GM12872 (cell line): ENCODE measurements at regions not wholly inside any gene's neighbourhood (a gene's known extent, or its start where the extent isn't known, plus 50 kb on each side); places are given as distances from the start of the nearest gene placed in this dataset.

ENCODE experiments used
- TF ChIP-seq, protein P1 (sequence below): IDR thresholded peaks from 3 replicates; pipeline ENCODE4 v1.5.1; 2011; ENCODE audit warnings: low read depth, mild to moderate bottlenecking, low read length, moderate library complexity; ENCODE audit not compliant: insufficient read depth

DNA sequence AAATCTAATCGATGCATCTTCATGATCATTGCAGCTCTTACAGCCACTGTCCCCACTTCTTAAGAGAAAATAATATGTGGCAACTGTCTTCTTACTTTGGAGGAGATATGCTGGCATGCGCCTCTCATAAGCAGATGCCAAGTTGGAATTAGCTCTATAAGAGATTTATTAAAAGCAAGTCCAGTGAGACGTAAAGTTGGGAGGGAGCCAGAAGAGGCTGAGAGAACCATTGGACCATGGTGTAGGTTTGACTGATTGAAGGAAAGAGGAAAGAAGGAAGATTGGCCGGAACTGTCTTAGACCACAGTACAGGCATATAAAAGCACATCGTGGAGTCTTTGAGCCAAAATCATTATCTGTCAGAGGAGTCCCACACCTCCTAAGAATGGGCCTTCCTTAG lies 265.7 kb upstream of the ZC3H15 start:
- TF ChIP-seq, protein P1, sequence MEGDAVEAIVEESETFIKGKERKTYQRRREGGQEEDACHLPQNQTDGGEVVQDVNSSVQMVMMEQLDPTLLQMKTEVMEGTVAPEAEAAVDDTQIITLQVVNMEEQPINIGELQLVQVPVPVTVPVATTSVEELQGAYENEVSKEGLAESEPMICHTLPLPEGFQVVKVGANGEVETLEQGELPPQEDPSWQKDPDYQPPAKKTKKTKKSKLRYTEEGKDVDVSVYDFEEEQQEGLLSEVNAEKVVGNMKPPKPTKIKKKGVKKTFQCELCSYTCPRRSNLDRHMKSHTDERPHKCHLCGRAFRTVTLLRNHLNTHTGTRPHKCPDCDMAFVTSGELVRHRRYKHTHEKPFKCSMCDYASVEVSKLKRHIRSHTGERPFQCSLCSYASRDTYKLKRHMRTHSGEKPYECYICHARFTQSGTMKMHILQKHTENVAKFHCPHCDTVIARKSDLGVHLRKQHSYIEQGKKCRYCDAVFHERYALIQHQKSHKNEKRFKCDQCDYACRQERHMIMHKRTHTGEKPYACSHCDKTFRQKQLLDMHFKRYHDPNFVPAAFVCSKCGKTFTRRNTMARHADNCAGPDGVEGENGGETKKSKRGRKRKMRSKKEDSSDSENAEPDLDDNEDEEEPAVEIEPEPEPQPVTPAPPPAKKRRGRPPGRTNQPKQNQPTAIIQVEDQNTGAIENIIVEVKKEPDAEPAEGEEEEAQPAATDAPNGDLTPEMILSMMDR = no peak

DNA sequence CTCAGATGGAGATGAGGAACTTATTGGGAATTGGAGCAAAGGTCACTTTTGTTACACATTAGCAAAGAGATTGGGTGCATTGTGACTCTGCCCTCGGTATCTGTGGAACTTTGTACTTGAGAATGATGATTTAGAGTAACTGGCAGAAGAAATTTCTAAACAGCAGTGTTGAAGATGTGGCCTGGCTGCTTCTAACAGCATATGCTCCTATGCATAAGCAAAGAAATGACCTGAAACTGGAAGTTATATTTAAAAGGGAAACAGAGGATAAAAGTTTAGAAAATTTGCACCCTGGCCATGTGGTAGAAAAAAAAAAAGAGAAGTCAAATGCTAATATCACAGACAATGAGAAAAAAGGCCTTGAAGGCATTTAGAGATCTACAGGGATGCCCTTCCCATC lies 256.8 kb upstream of the ZC3H15 start:
- TF ChIP-seq, protein P1 = no peak

DNA sequence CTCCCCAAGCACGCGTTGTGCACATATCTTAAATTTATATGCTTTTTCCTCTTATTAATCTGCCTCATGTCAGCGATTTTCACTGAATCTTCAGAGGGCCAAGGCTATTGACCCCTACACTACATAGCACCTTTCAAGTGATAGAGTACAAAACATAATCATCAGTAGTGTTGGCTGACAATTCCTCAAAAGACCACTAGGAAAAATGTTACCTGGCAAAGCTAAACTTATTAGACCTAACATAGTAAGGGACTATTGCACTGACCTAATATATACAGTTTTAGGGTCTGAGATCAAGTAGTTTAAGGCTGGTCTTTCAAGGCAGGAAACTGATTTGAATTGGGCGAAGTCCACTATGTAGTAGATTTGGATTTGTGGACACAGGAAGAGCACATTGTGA lies 244.2 kb upstream of the ZC3H15 start:
- TF ChIP-seq, protein P1 = no peak

DNA sequence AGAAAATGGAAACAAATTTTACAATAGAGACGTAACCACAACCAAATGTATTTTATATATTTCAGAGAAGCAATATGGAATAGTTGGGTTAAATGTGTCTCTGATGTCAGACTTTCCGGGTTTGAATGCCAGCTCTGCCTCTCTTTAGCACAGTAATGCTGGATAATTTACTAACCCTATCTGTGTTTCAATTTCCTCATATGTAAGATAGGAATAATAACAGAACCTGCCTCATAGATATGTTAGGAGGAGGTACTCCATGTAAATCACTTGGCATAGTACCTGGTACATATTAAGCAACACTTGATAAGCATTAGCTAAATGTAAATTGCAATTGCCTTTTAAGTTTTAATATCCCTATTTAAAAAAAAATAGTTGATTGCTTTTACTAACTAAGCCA lies 231.3 kb upstream of the ZC3H15 start:
- TF ChIP-seq, protein P1 = no peak

DNA sequence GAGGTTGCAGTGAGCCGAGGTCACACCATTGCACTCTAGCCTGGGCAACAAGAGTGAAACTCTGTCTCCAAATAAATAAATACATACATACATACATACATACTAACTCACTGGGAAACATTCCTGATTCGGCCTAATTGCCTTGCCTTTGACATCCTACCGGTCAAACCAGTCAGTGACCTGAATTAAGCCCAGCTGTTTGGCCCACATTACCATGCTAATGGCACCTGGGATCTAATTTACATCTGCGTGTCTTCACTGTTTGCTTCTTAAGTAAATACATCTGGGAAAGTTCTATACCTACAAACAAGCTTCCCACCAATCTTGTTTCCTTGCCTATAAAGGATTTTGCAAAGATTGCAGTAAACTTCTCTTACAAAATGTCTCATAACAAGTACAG lies 230.2 kb upstream of the ZC3H15 start:
- TF ChIP-seq, protein P1 = no peak

DNA sequence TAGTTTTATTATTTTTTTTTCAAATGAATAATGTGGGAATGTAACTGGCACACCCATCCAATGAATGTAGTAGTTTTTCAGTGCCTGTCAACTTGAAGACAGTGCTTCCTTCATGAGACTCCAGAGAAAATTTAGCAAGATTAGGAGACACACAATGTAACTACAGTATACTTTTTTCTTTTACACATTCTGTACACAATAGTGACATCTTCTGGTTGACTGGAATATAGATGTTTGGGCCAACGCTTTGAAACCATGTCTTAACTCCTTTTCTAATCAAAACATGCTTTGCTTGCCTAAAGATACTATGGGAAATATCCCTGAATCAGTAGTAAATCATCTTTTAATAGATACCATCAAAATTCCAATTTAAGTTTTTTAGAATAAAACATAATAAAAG lies 229.5 kb upstream of the ZC3H15 start:
- TF ChIP-seq, protein P1 = peak; percentile 42; the same call in 1 of the 3 replicates

DNA sequence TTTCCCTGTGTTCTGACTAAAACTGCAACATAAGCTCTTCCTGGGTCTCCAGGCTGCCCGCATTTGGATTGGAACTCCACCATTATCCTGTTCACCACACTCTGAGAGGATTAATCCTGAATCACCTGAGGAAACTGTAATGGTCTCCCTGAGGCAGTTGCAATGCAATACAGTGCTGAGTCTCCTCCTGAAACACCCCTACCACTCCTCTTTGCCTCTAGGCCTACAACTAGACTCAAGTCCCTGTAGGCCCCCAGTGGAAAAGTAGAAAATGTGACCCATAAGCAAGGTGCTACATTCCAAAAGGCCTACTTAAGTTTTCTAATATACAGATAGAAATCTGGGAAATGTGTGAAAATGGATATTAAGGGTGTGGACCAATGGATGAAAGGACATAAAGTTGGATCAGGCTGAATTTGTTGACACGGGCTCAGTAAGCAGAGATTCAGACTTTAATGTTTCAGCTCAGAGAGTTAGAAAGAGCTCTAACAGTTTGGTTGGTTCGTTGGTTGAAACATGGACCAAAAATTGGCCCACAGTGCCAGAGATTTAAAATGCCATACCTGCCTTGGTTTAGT lies 222.3 kb upstream of the ZC3H15 start:
- TF ChIP-seq, protein P1 = no peak
